Calu3 (cell line): ENCODE measurements at regions not wholly inside any gene's neighbourhood (a gene's known extent, or its start where the extent isn't known, plus 50 kb on each side); places are given as distances from the start of the nearest gene placed in this dataset.

Experiments used
- BruUV-seq: library from RNA; stranded (reverse); fragments of 400-500 nt; replicated peaks from 2 replicates; lab custom pipeline; 2021; lab: Mats Ljungman, UMichigan
- CTCF ChIA-PET: fragments of 300-600 bp; sonication (Branson Sonifier 250); formaldehyde crosslinking; loops from one replicate; lab custom pipeline; 2022; ENCODE audit warnings: antibody characterized with exemption; lab: Charles Lee
- DNase-seq: peaks from one replicate; pipeline ENCODE4 v3.0.0; 2022
- H3K27ac Mint-ChIP-seq: one replicate; pipeline ENCODE4 v1.8.0; 2022; ENCODE audit warnings: mixed read lengths; ENCODE audit not compliant: unreplicated experiment
- H3K27me3 Mint-ChIP-seq: one replicate; pipeline ENCODE4 v1.8.0; 2022; ENCODE audit warnings: mixed read lengths; ENCODE audit not compliant: unreplicated experiment
- H3K36me3 Mint-ChIP-seq: one replicate; pipeline ENCODE4 v1.8.0; 2022; ENCODE audit warnings: mild to moderate bottlenecking, moderate library complexity, mixed read lengths; ENCODE audit not compliant: insufficient read depth, unreplicated experiment
- H3K4me1 Mint-ChIP-seq: one replicate; pipeline ENCODE4 v1.8.0; 2022; ENCODE audit warnings: mild to moderate bottlenecking, low read depth, mixed read lengths; ENCODE audit not compliant: unreplicated experiment
- H3K4me3 Mint-ChIP-seq: one replicate; pipeline ENCODE4 v1.8.0; 2022; ENCODE audit warnings: mild to moderate bottlenecking, low read depth, moderate library complexity, mixed read lengths; ENCODE audit not compliant: unreplicated experiment
- H3K9me3 Mint-ChIP-seq: one replicate; pipeline ENCODE4 v1.8.0; 2022; ENCODE audit warnings: low read depth, mixed read lengths; ENCODE audit not compliant: unreplicated experiment
- CTCF ChIP-seq: fragments of 200-600 bp; IDR thresholded peaks from one replicate; pipeline ENCODE4 v1.8.0; 2022; ENCODE audit warnings: antibody characterized with exemption; ENCODE audit not compliant: unreplicated experiment
- intact Hi-C: fragments of 100-400 bp; cut with micrococcal nuclease; formaldehyde crosslinking; loops from one replicate; pipeline ENCODE4 v1.10.0; 2022; ENCODE audit not compliant: unreplicated experiment

- no peak overlapping the region for H3K4me3 Mint-ChIP-seq
- no peaks in the 10 kb centered on the region for H3K9me3 Mint-ChIP-seq
- no TSS peak for BruUV-seq
- H3K27ac Mint-ChIP-seq: no peak overlapping the region
- H3K36me3 Mint-ChIP-seq: no peaks in the 10 kb centered on the region
- DNase-seq: no peak
- H3K27me3 Mint-ChIP-seq: no peaks in the 10 kb centered on the region
- CTCF ChIA-PET: no interaction called here
- intact Hi-C loops: no loop called here
- no peaks in the 10 kb centered on the region for H3K4me1 Mint-ChIP-seq
- no peak for TF ChIP-seq CTCF
Observed at GRCh38 chr10:55214608-55215007, 413.6 kb upstream of the PCDH15 start.

- H3K27me3 Mint-ChIP-seq: no peaks in the 10 kb centered on the region
- CTCF ChIA-PET: interaction anchor here (0.7 kb wide), 1 partner anchor 20 kb away, joined by 3 read pairs; no protein-coding TSS in a partner anchor
- intact Hi-C loops: no loop called here
Observed at GRCh38 chr10:55212051-55212450, 411.0 kb upstream of the PCDH15 start.

GRCh38 chr10:55203874-55204273, 402.8 kb upstream of the PCDH15 start:
- Mint-ChIP-seq H3K9me3 (peaks cover 7% of the 10 kb centered on the region), H3K27me3 (no peaks in the 10 kb centered on the region), H3K4me1 (peaks cover 7% of the 10 kb centered on the region), H3K4me3 (no peak overlapping the region), H3K36me3 (no peaks in the 10 kb centered on the region), H3K27ac (no peak overlapping the region)
- CTCF ChIA-PET: no interaction called here
- no peak for TF ChIP-seq CTCF
- intact Hi-C loops: no loop called here
- DNase-seq: no peak
- BruUV-seq: no TSS peak

More at GRCh38 chr10:55212051-55212450, 411.0 kb upstream of the PCDH15 start:
- no peak overlapping the region for H3K4me3 Mint-ChIP-seq
- H3K9me3 Mint-ChIP-seq: peaks cover 3% of the 10 kb centered on the region
- no TSS peak for BruUV-seq
- no peak for TF ChIP-seq CTCF
- no peaks in the 10 kb centered on the region for H3K36me3 Mint-ChIP-seq
- H3K27ac Mint-ChIP-seq: no peak overlapping the region
- DNase-seq: no peak
- no peaks in the 10 kb centered on the region for H3K4me1 Mint-ChIP-seq

- Mint-ChIP-seq H3K4me3 (no peak overlapping the region), H3K4me1 (peaks cover 7% of the 10 kb centered on the region), H3K27ac (no peak overlapping the region), H3K9me3 (peaks cover 10% of the 10 kb centered on the region), H3K27me3 (no peaks in the 10 kb centered on the region), H3K36me3 (no peaks in the 10 kb centered on the region)
- CTCF ChIA-PET: interaction anchor here (0.6 kb wide), 1 partner anchor 1862 kb away, joined by 3 read pairs; no protein-coding TSS in a partner anchor
- intact Hi-C loops: no loop called here
- no TSS peak for BruUV-seq
- DNase-seq: no peak
- TF ChIP-seq CTCF: no peak
Observed at GRCh38 chr10:55203319-55203718, 402.3 kb upstream of the PCDH15 start.
